Kidney (tissue), 13 donors: ENCODE measurements at regions not wholly inside any gene's neighbourhood (a gene's known extent, or its start where the extent isn't known, plus 50 kb on each side); places are given as distances from the start of the nearest gene placed in this dataset.

Experiments
- DNase-seq, 5 donors: peaks; one replicate each; pipeline ENCODE4 v3.0.0-alpha.2; 2013 to 2020
- FAIRE-seq: peaks from 2 replicates; lab custom pipeline; 2012; peaks lifted over from hg19 to GRCh38; lab: Jason Lieb, UNC
- H3K27ac ChIP-seq, 2 donors: one replicate each; pipeline ENCODE4 v1.7.0; 2013; ENCODE audit warnings: low read depth in 2 of 2, low read length in 2 of 2, inconsistent platforms in 1 of 2
- H3K27me3 ChIP-seq: one replicate; pipeline ENCODE4 v1.7.1; 2013; ENCODE audit warnings: low read length, inconsistent platforms; ENCODE audit not compliant: control insufficient read depth, insufficient read depth
- H3K36me3 ChIP-seq, 3 donors: one replicate each; pipeline versions ENCODE4 v1.7.0 to v1.7.1; 2013; ENCODE audit warnings: low read length in 3 of 3, control low read depth in 1 of 3, inconsistent platforms in 1 of 3; ENCODE audit not compliant: insufficient read depth in 3 of 3, control insufficient read depth in 2 of 3
- H3K4me1 ChIP-seq, 3 donors: one replicate each; pipeline versions ENCODE4 v1.7.0 to v1.7.1; 2013; ENCODE audit warnings: low read length in 3 of 3, inconsistent platforms in 1 of 3, low read depth in 1 of 3; ENCODE audit not compliant: control insufficient read depth in 2 of 3, insufficient read depth in 2 of 3
- H3K4me3 ChIP-seq, 3 donors: one replicate each; pipeline versions ENCODE4 v1.7.0 to v1.8.1; 2013; ENCODE audit warnings: low read length in 3 of 3, control low read depth in 1 of 3, inconsistent platforms in 1 of 3
- H3K9ac ChIP-seq, 3 donors: one replicate each; pipeline versions ENCODE4 v1.7.0 to v1.7.1; 2013; ENCODE audit warnings: low read length in 3 of 3, control low read depth in 1 of 3, inconsistent platforms in 1 of 3
- H3K9me3 ChIP-seq, 3 donors: one replicate each; pipeline versions ENCODE4 v1.7.0 to v1.7.1; 2013; ENCODE audit warnings: low read length in 3 of 3, control low read depth in 1 of 3, inconsistent platforms in 1 of 3; ENCODE audit not compliant: control insufficient read depth in 2 of 3, insufficient read depth in 1 of 3
- intact Hi-C: fragments of 100-400 bp; cut with DNase I; formaldehyde crosslinking; loops from one replicate; pipeline ENCODE4 v1.11.1; 2022
- TF ChIP-seq, protein P1 (sequence below): IDR thresholded peaks from 3 replicates; pipeline ENCODE4 v1.5.1; 2012; ENCODE audit warnings: mild to moderate bottlenecking, moderate library complexity, borderline replicate concordance; ENCODE audit not compliant: insufficient read depth; ENCODE audit errors: extremely low read depth
- donor health status: control.
- donor health status: control.
- donor health status: control.
- donor health status: control.
- donor health status: control.
- donor health status: DM: yes; HTN: yes; CAD: no.
- donor health status: Normal renal cell carcinoma (clear cell type).

- Histone ChIP-seq H3K27me3 (no peaks in the 10 kb centered on the region), H3K9me3 (no peaks in the 10 kb centered on the region), H3K4me1 (no peaks in the 10 kb centered on the region), H3K36me3 (no peaks in the 10 kb centered on the region), H3K4me3 (no peak overlapping the region), H3K9ac (no peak overlapping the region), H3K27ac (no peak overlapping the region)
- FAIRE-seq = no peak
- intact Hi-C loops = no loop called here
- no peak for DNase-seq
- TF ChIP-seq, protein P1, sequence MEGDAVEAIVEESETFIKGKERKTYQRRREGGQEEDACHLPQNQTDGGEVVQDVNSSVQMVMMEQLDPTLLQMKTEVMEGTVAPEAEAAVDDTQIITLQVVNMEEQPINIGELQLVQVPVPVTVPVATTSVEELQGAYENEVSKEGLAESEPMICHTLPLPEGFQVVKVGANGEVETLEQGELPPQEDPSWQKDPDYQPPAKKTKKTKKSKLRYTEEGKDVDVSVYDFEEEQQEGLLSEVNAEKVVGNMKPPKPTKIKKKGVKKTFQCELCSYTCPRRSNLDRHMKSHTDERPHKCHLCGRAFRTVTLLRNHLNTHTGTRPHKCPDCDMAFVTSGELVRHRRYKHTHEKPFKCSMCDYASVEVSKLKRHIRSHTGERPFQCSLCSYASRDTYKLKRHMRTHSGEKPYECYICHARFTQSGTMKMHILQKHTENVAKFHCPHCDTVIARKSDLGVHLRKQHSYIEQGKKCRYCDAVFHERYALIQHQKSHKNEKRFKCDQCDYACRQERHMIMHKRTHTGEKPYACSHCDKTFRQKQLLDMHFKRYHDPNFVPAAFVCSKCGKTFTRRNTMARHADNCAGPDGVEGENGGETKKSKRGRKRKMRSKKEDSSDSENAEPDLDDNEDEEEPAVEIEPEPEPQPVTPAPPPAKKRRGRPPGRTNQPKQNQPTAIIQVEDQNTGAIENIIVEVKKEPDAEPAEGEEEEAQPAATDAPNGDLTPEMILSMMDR = no peak
Observed at GRCh38 chr5:99724732-99725290, 796.0 kb upstream of the CHD1 start.

GRCh38 chr5:99721506-99721905 lies 792.7 kb upstream of the CHD1 start:
- no peaks in the 10 kb centered on the region for H3K9me3 ChIP-seq
- H3K27me3 ChIP-seq = no peaks in the 10 kb centered on the region
- no peak overlapping the region for H3K27ac ChIP-seq
- no peak overlapping the region for H3K4me3 ChIP-seq
- TF ChIP-seq, protein P1 = no peak
- H3K4me1 ChIP-seq = no peaks in the 10 kb centered on the region
- DNase-seq (no peak), FAIRE-seq (no peak)
- intact Hi-C loops = no loop called here
- H3K36me3 ChIP-seq = no peaks in the 10 kb centered on the region
- H3K9ac ChIP-seq = no peak overlapping the region

GRCh38 chr5:99715921-99716320 lies 787.1 kb upstream of the CHD1 start:
- Histone ChIP-seq H3K27ac (no peak overlapping the region), H3K36me3 (no peaks in the 10 kb centered on the region), H3K27me3 (no peaks in the 10 kb centered on the region), H3K4me3 (no peak overlapping the region), H3K4me1 (no peaks in the 10 kb centered on the region), H3K9me3 (no peaks in the 10 kb centered on the region), H3K9ac (no peak overlapping the region)
- no peak for FAIRE-seq
- intact Hi-C loops = no loop called here
- TF ChIP-seq, protein P1 = no peak
- DNase-seq = no peak

GRCh38 chr5:99706160-99706559 lies 777.4 kb upstream of the CHD1 start:
- FAIRE-seq = no peak
- intact Hi-C loops = no loop called here
- Histone ChIP-seq H3K27ac (no peak overlapping the region), H3K4me3 (no peak overlapping the region), H3K27me3 (no peaks in the 10 kb centered on the region), H3K36me3 (no peaks in the 10 kb centered on the region), H3K4me1 (no peaks in the 10 kb centered on the region), H3K9ac (no peak overlapping the region), H3K9me3 (no peaks in the 10 kb centered on the region)
- TF ChIP-seq, protein P1 = no peak
- DNase-seq = no peak
